Upper lobe of left lung (tissue), 4 donors: ENCODE measurements at regions not wholly inside any gene's neighbourhood (a gene's known extent, or its start where the extent isn't known, plus 50 kb on each side); places are given as distances from the start of the nearest gene placed in this dataset.

Experiments
- CTCF ChIP-seq, 6 experiments: fragments of 450-650 bp in 4 of 6; fragments of 200-600 bp in 2 of 6; sonication (generic) in 2 of 6; IDR thresholded peaks; one replicate each; pipeline ENCODE4 v1.5.1; 2016 to 2019; ENCODE audit warnings: antibody characterized with exemption in 6 of 6
- POLR2AphosphoS5 ChIP-seq, 2 donors: sonication (generic); formaldehyde crosslinking; IDR thresholded peaks; one replicate each; pipeline ENCODE4 v1.5.1; 2017; ENCODE audit warnings: antibody characterized with exemption in 2 of 2

DNA sequence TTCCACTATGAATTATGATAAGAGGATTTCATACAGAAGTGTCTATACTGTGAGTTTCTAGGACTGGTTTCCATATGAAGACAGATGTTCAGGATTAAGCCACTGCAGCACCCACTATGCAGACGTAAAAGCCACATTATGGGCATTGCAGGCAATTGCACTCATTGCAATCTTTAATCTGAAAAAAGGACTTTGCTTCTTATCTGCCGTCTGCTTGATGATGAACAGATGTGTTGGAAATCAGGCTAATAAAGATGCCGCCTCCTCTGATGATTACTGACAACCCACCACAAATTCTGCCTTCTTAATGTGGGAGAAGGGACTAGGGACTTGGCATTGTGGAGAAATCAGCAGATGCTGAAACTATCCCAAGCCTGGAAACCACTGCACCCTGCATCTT, 276.9 kb downstream of the IRF8 start:
- TF ChIP-seq CTCF (IDR thresholded peaks at IDR 0.05) = no peak
- TF ChIP-seq POLR2AphosphoS5 (IDR thresholded peaks at IDR 0.05) = no peak
